WTC11 (cell line): ENCODE measurements at regions not wholly inside any gene's neighbourhood (a gene's known extent, or its start where the extent isn't known, plus 50 kb on each side); places are given as distances from the start of the nearest gene placed in this dataset.
"Not testable (repeated sequence)": the region's sequence is repeated elsewhere in the genome, so short reads cannot be mapped to it uniquely, and the experiment has no call there.

ENCODE experiments used
- CBFB ChIP-seq: sonication (generic); formaldehyde crosslinking; IDR thresholded peaks from 2 replicates; pipeline ENCODE4 v1.8.1; 2022; ENCODE audit warnings: mild to moderate bottlenecking, low read depth, missing genetic modification reagents
- FOXK1 ChIP-seq: sonication (generic); formaldehyde crosslinking; IDR thresholded peaks from 2 replicates; pipeline ENCODE4 v1.8.0; 2022; ENCODE audit warnings: mild to moderate bottlenecking, moderate library complexity, missing genetic modification reagents
- GRHL2 ChIP-seq: fragments of 250-450 bp; sonication (Bioruptor Pico); IDR thresholded peaks from 2 replicates; pipeline ENCODE4 v1.8.0; 2022; ENCODE audit warnings: mild to moderate bottlenecking, moderate library complexity; ENCODE audit not compliant: insufficient replicate concordance, severe bottlenecking
- TF ChIP-seq, protein P1 (sequence below): sonication (generic); formaldehyde crosslinking; IDR thresholded peaks from 2 replicates; pipeline ENCODE4 v1.8.1; 2023; ENCODE audit warnings: mild to moderate bottlenecking, missing genetic modification reagents
- TF ChIP-seq, protein P2 (sequence below): sonication (generic); formaldehyde crosslinking; conservative IDR thresholded peaks from 2 replicates; pipeline ENCODE4 v1.8.1; 2022; ENCODE audit warnings: mild to moderate bottlenecking, missing genetic modification reagents
- TF ChIP-seq, protein P3 (sequence below): sonication (generic); formaldehyde crosslinking; IDR thresholded peaks from 2 replicates; pipeline ENCODE4 v1.8.1; 2023; ENCODE audit warnings: mild to moderate bottlenecking, missing genetic modification reagents, moderate library complexity
- TF ChIP-seq, protein P4 (sequence below): sonication (generic); formaldehyde crosslinking; IDR thresholded peaks from 2 replicates; pipeline ENCODE4 v1.8.1; 2023; ENCODE audit warnings: mild to moderate bottlenecking, missing genetic modification reagents
- TF ChIP-seq, protein P5 (sequence below): sonication (generic); formaldehyde crosslinking; IDR thresholded peaks from 2 replicates; pipeline ENCODE4 v1.8.0; 2022; ENCODE audit warnings: mild to moderate bottlenecking, missing genetic modification reagents
- TF ChIP-seq, protein P6 (sequence below): fragments of 200-600 bp; IDR thresholded peaks from 2 replicates; pipeline ENCODE4 v1.8.0; 2022; ENCODE audit warnings: antibody characterized with exemption
- TF ChIP-seq, protein P7 (sequence below): sonication (generic); formaldehyde crosslinking; IDR thresholded peaks from 2 replicates; pipeline ENCODE4 v1.8.1; 2022; ENCODE audit warnings: mild to moderate bottlenecking, missing genetic modification reagents, moderate library complexity, borderline replicate concordance
- TF ChIP-seq, protein P8 (sequence below): sonication (generic); formaldehyde crosslinking; IDR thresholded peaks from 2 replicates; pipeline ENCODE4 v1.8.1; 2022; ENCODE audit warnings: low read depth, missing genetic modification reagents, borderline replicate concordance
- TF ChIP-seq, protein P9 (sequence below): sonication (generic); formaldehyde crosslinking; IDR thresholded peaks from 2 replicates; pipeline ENCODE4 v1.8.1; 2022; ENCODE audit warnings: low read depth, mild to moderate bottlenecking, moderate library complexity, missing genetic modification reagents, borderline replicate concordance

DNA sequence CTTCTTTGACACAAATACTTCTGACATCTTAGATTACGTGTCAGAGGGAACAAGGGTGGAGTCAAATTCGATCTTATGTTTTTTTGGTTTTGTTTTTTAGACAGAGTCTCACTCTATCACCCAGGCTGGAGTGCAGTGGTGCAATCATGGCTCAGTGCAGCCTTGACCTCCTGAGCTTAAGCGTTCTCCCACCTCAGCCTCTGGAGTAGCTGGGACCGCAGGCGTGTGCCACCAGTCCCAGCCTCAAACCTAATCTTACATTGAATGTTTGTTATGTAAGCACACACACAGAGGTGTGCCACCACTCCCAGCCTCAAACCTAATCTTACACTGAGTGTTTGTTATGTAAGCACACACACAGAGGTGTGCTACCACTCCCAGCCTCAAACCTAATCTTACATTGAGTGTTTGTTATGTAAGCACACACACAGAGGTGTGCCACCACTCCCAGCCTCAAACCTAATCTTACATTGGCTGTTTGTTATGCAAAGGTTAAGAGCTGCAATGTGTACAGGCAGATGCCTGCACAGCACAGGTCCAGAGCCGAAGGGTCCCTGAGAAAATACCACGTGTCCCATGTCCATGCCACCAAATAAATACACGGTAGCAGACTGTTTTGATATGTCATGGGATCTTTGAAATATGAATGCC is 118.0 kb downstream of the ATP6V0E2 start:
- not testable (repeated sequence) for TF ChIP-seq CBFB, GRHL2, FOXK1 (CRISPR knock-in tag)
- TF ChIP-seq, protein P1, sequence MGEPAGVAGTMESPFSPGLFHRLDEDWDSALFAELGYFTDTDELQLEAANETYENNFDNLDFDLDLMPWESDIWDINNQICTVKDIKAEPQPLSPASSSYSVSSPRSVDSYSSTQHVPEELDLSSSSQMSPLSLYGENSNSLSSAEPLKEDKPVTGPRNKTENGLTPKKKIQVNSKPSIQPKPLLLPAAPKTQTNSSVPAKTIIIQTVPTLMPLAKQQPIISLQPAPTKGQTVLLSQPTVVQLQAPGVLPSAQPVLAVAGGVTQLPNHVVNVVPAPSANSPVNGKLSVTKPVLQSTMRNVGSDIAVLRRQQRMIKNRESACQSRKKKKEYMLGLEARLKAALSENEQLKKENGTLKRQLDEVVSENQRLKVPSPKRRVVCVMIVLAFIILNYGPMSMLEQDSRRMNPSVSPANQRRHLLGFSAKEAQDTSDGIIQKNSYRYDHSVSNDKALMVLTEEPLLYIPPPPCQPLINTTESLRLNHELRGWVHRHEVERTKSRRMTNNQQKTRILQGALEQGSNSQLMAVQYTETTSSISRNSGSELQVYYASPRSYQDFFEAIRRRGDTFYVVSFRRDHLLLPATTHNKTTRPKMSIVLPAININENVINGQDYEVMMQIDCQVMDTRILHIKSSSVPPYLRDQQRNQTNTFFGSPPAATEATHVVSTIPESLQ (CRISPR knock-in tag) = not testable (repeated sequence)
- TF ChIP-seq, protein P2, sequence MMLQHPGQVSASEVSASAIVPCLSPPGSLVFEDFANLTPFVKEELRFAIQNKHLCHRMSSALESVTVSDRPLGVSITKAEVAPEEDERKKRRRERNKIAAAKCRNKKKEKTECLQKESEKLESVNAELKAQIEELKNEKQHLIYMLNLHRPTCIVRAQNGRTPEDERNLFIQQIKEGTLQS (CRISPR knock-in tag) = not testable (repeated sequence)
- TF ChIP-seq, protein P3, sequence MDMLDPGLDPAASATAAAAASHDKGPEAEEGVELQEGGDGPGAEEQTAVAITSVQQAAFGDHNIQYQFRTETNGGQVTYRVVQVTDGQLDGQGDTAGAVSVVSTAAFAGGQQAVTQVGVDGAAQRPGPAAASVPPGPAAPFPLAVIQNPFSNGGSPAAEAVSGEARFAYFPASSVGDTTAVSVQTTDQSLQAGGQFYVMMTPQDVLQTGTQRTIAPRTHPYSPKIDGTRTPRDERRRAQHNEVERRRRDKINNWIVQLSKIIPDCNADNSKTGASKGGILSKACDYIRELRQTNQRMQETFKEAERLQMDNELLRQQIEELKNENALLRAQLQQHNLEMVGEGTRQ (CRISPR knock-in tag) = not testable (repeated sequence)
- TF ChIP-seq, protein P4, sequence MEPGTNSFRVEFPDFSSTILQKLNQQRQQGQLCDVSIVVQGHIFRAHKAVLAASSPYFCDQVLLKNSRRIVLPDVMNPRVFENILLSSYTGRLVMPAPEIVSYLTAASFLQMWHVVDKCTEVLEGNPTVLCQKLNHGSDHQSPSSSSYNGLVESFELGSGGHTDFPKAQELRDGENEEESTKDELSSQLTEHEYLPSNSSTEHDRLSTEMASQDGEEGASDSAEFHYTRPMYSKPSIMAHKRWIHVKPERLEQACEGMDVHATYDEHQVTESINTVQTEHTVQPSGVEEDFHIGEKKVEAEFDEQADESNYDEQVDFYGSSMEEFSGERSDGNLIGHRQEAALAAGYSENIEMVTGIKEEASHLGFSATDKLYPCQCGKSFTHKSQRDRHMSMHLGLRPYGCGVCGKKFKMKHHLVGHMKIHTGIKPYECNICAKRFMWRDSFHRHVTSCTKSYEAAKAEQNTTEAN = not testable (repeated sequence)
- TF ChIP-seq, protein P5, sequence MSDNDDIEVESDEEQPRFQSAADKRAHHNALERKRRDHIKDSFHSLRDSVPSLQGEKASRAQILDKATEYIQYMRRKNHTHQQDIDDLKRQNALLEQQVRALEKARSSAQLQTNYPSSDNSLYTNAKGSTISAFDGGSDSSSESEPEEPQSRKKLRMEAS = not testable (repeated sequence)
- TF ChIP-seq, protein P6, sequence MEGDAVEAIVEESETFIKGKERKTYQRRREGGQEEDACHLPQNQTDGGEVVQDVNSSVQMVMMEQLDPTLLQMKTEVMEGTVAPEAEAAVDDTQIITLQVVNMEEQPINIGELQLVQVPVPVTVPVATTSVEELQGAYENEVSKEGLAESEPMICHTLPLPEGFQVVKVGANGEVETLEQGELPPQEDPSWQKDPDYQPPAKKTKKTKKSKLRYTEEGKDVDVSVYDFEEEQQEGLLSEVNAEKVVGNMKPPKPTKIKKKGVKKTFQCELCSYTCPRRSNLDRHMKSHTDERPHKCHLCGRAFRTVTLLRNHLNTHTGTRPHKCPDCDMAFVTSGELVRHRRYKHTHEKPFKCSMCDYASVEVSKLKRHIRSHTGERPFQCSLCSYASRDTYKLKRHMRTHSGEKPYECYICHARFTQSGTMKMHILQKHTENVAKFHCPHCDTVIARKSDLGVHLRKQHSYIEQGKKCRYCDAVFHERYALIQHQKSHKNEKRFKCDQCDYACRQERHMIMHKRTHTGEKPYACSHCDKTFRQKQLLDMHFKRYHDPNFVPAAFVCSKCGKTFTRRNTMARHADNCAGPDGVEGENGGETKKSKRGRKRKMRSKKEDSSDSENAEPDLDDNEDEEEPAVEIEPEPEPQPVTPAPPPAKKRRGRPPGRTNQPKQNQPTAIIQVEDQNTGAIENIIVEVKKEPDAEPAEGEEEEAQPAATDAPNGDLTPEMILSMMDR = not testable (repeated sequence)
- TF ChIP-seq, protein P7, sequence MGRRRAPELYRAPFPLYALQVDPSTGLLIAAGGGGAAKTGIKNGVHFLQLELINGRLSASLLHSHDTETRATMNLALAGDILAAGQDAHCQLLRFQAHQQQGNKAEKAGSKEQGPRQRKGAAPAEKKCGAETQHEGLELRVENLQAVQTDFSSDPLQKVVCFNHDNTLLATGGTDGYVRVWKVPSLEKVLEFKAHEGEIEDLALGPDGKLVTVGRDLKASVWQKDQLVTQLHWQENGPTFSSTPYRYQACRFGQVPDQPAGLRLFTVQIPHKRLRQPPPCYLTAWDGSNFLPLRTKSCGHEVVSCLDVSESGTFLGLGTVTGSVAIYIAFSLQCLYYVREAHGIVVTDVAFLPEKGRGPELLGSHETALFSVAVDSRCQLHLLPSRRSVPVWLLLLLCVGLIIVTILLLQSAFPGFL (CRISPR knock-in tag) = not testable (repeated sequence)
- TF ChIP-seq, protein P8, sequence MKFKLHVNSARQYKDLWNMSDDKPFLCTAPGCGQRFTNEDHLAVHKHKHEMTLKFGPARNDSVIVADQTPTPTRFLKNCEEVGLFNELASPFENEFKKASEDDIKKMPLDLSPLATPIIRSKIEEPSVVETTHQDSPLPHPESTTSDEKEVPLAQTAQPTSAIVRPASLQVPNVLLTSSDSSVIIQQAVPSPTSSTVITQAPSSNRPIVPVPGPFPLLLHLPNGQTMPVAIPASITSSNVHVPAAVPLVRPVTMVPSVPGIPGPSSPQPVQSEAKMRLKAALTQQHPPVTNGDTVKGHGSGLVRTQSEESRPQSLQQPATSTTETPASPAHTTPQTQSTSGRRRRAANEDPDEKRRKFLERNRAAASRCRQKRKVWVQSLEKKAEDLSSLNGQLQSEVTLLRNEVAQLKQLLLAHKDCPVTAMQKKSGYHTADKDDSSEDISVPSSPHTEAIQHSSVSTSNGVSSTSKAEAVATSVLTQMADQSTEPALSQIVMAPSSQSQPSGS = not testable (repeated sequence)
- TF ChIP-seq, protein P9, sequence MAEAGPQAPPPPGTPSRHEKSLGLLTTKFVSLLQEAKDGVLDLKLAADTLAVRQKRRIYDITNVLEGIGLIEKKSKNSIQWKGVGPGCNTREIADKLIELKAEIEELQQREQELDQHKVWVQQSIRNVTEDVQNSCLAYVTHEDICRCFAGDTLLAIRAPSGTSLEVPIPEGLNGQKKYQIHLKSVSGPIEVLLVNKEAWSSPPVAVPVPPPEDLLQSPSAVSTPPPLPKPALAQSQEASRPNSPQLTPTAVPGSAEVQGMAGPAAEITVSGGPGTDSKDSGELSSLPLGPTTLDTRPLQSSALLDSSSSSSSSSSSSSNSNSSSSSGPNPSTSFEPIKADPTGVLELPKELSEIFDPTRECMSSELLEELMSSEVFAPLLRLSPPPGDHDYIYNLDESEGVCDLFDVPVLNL (CRISPR knock-in tag) = not testable (repeated sequence)
